Activated naive CD8-positive, alpha-beta T cell treated with anti-CD3 and anti-CD28 coated beads for 36 hours (primary cell): ENCODE measurements at regions not wholly inside any gene's neighbourhood (a gene's known extent, or its start where the extent isn't known, plus 50 kb on each side); places are given as distances from the start of the nearest gene placed in this dataset.

Source experiments
- DNase-seq: peaks from one replicate; pipeline ENCODE4 v3.0.0; 2021
- H3K27ac Mint-ChIP-seq: one replicate; pipeline ENCODE4 v1.8.0; 2022; ENCODE audit warnings: mild to moderate bottlenecking, moderate library complexity, mixed read lengths
- H3K27me3 Mint-ChIP-seq: one replicate; pipeline ENCODE4 v1.8.0; 2022; ENCODE audit warnings: mild to moderate bottlenecking, mixed read lengths
- H3K36me3 Mint-ChIP-seq: one replicate; pipeline ENCODE4 v1.8.0; 2021; ENCODE audit warnings: mild to moderate bottlenecking, mixed read lengths
- H3K4me1 Mint-ChIP-seq: one replicate; pipeline ENCODE4 v1.8.0; 2021; ENCODE audit warnings: mixed read lengths
- H3K4me3 Mint-ChIP-seq: one replicate; pipeline ENCODE4 v1.8.0; 2022; ENCODE audit warnings: mild to moderate bottlenecking, moderate library complexity, mixed read lengths
- H3K9me3 Mint-ChIP-seq: one replicate; pipeline ENCODE4 v1.8.0; 2022; ENCODE audit warnings: mixed read lengths

DNA sequence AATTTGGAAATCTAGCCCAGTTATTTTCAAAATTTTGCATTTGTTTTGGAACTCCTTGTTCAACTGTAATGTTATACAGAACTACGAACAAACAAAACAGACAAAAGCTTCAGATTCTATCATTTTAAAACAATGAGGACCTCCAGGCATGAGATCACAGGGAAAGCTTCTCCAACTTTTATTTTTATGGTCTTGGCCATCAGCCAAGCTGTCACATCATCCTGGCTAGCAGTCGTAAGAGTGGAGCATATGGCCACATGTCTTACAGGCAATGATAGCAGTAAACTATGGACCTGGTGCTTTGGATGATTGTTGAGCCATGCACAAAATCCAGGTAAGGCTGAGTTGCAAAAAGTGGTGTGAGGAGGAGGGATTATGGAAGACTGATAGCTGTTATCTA, 299.6 kb downstream of the LMX1A start:
- no peaks in the 10 kb centered on the region for H3K36me3 Mint-ChIP-seq
- no peaks in the 10 kb centered on the region for H3K4me1 Mint-ChIP-seq
- H3K27me3 Mint-ChIP-seq: peaks cover 18% of the 10 kb centered on the region
- no peak overlapping the region for H3K4me3 Mint-ChIP-seq
- no peak overlapping the region for H3K27ac Mint-ChIP-seq
- DNase-seq: no peak
- H3K9me3 Mint-ChIP-seq: no peaks in the 10 kb centered on the region

GRCh38 chr1:165055581-165055980, 300.9 kb downstream of the LMX1A start:
- H3K4me3 Mint-ChIP-seq: no peak overlapping the region
- no peaks in the 10 kb centered on the region for H3K36me3 Mint-ChIP-seq
- peaks cover 18% of the 10 kb centered on the region for H3K27me3 Mint-ChIP-seq
- no peak overlapping the region for H3K27ac Mint-ChIP-seq
- no peaks in the 10 kb centered on the region for H3K9me3 Mint-ChIP-seq
- no peak for DNase-seq
- H3K4me1 Mint-ChIP-seq: no peaks in the 10 kb centered on the region

DNA sequence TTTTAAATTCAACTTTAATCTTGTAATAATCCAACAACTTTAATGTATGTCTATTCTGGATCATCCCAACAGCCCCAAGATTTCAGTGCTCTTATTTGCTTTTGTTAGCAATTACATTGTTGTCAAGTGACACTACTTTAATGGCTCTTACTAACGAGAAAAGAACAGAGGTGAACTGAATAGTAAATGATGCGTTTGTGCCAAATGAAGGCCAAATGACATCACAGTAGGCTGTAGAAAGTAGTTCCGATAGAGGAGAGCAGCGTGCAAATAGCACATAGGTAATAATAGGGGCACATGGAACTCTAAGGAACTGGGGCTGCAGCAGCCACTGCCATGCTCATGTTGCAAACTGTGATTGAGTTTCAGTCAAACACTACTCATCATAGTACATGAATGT, 301.9 kb downstream of the LMX1A start:
- H3K27me3 Mint-ChIP-seq: peaks cover 18% of the 10 kb centered on the region
- no peak overlapping the region for H3K4me3 Mint-ChIP-seq
- H3K27ac Mint-ChIP-seq: no peak overlapping the region
- no peaks in the 10 kb centered on the region for H3K9me3 Mint-ChIP-seq
- H3K4me1 Mint-ChIP-seq: no peaks in the 10 kb centered on the region
- H3K36me3 Mint-ChIP-seq: no peaks in the 10 kb centered on the region
- DNase-seq: no peak

DNA sequence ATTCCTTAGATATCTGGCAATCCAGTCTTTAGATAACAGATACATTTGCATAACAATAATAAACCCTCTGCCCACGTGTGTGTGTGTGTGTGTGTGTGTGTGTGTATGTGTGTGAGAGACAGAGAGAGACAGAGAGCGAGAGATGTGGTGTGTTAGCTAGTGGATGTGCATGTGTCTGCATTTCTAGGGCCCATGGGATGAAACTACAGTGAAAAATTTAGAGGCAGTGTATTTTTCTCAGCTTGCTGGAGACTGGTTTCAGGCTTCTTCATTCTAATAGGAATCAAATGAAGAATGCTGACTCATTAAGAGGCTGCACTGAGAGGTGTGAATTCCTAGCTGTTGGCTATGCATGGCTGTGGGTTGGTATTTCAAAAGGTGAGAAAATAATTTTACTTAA, 303.2 kb downstream of the LMX1A start:
- Mint-ChIP-seq H3K36me3 (no peaks in the 10 kb centered on the region), H3K27ac (no peak overlapping the region), H3K4me3 (no peak overlapping the region), H3K9me3 (no peaks in the 10 kb centered on the region), H3K27me3 (peaks cover 14% of the 10 kb centered on the region), H3K4me1 (no peaks in the 10 kb centered on the region)
- DNase-seq: no peak

- no peaks in the 10 kb centered on the region for H3K4me1 Mint-ChIP-seq
- no peaks in the 10 kb centered on the region for H3K36me3 Mint-ChIP-seq
- H3K4me3 Mint-ChIP-seq: no peak overlapping the region
- no peak overlapping the region for H3K27ac Mint-ChIP-seq
- H3K9me3 Mint-ChIP-seq: no peaks in the 10 kb centered on the region
- no peak for DNase-seq
- H3K27me3 Mint-ChIP-seq: peaks cover 16% of the 10 kb centered on the region
Observed at GRCh38 chr1:165052936-165053335, 303.6 kb downstream of the LMX1A start.

GRCh38 chr1:165052431-165052830, 304.1 kb downstream of the LMX1A start:
- H3K9me3 Mint-ChIP-seq: no peaks in the 10 kb centered on the region
- H3K4me1 Mint-ChIP-seq: no peaks in the 10 kb centered on the region
- no peaks in the 10 kb centered on the region for H3K36me3 Mint-ChIP-seq
- no peak overlapping the region for H3K27ac Mint-ChIP-seq
- H3K27me3 Mint-ChIP-seq: peaks cover 21% of the 10 kb centered on the region
- no peak overlapping the region for H3K4me3 Mint-ChIP-seq
- no peak for DNase-seq

GRCh38 chr1:165050246-165050645, 306.3 kb downstream of the LMX1A start:
- Mint-ChIP-seq H3K9me3 (no peaks in the 10 kb centered on the region), H3K27ac (no peak overlapping the region), H3K27me3 (peaks cover 12% of the 10 kb centered on the region), H3K4me1 (no peaks in the 10 kb centered on the region), H3K4me3 (no peak overlapping the region), H3K36me3 (no peaks in the 10 kb centered on the region)
- DNase-seq: no peak

GRCh38 chr1:165047994-165048393, 308.5 kb downstream of the LMX1A start:
- H3K9me3 Mint-ChIP-seq: no peaks in the 10 kb centered on the region

GRCh38 chr1:165045902-165046301, 310.6 kb downstream of the LMX1A start:
- Mint-ChIP-seq H3K4me3 (no peak overlapping the region), H3K27ac (no peak overlapping the region), H3K36me3 (no peaks in the 10 kb centered on the region), H3K27me3 (peaks cover 8% of the 10 kb centered on the region), H3K9me3 (no peaks in the 10 kb centered on the region), H3K4me1 (no peaks in the 10 kb centered on the region)
- no peak for DNase-seq

More at GRCh38 chr1:165047994-165048393, 308.5 kb downstream of the LMX1A start:
- Mint-ChIP-seq H3K4me3 (no peak overlapping the region), H3K4me1 (no peaks in the 10 kb centered on the region), H3K36me3 (no peaks in the 10 kb centered on the region), H3K27me3 (peaks cover 8% of the 10 kb centered on the region), H3K27ac (no peak overlapping the region)
- no peak for DNase-seq

DNA sequence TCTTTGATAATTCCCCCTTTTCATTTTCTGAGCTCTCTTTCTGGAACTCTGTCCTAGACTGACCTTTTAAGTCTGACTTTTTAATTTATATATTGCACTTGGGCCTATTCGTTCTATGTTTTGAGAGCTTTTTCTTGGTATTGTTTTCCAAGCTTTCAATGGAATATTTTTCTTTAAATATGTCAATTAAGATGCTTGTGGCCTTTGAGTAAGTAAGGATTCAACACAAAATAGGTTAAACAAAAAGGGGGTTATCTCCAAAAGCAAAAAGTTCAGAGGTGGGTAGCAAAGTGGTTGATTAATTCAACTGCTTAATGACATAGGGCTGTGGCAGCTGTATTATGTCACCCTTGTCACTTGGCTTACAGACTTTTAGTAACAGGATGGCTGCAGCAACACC, 315.9 kb downstream of the LMX1A start:
- Mint-ChIP-seq H3K27ac (no peak overlapping the region), H3K36me3 (no peaks in the 10 kb centered on the region), H3K9me3 (no peaks in the 10 kb centered on the region), H3K4me3 (no peak overlapping the region), H3K27me3 (no peaks in the 10 kb centered on the region), H3K4me1 (no peaks in the 10 kb centered on the region)
- DNase-seq: no peak

DNA sequence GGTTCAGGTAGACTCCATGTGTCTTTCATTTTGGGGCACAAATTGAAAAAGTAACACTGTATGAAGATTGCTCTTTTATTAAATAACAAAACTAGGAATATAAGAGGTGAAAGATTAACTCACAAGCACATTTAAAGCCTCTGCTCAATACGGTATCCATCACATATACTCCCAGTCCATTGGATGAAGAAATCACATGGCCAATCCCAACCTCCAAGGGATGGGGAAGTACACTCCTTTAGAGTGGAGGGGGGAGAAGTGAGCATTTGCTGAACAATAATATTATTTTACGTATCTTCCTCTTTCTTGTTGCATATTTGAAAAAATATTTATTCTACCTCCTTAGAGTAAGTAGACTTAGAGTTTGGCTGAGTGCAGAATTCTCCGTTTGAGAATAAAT, 316.5 kb downstream of the LMX1A start:
- Mint-ChIP-seq H3K27ac (no peak overlapping the region), H3K27me3 (no peaks in the 10 kb centered on the region), H3K4me3 (no peak overlapping the region), H3K4me1 (no peaks in the 10 kb centered on the region), H3K36me3 (no peaks in the 10 kb centered on the region), H3K9me3 (no peaks in the 10 kb centered on the region)
- no peak for DNase-seq

DNA sequence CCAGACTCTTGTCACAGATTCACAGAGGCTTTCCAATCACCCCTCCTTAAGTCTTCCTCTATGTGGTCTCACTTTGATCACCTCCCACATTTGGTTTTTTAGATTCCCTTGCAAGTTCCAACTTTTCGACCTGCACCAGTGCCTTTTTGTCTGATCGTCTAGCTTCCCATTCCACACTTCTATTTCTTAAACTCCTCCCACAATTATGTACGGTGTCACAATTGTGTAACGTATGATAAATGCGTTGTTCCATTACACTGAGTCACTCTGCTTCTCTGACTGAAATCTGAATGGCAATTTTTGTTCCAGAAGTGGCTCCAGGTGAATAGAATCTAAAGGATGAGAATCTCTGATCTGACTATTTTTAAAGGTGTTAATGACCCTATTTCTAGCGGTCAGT, 320.1 kb downstream of the LMX1A start:
- H3K4me1 Mint-ChIP-seq: no peaks in the 10 kb centered on the region
- H3K36me3 Mint-ChIP-seq: no peaks in the 10 kb centered on the region

GRCh38 chr1:165034136-165034809, 322.2 kb downstream of the LMX1A start:
- Mint-ChIP-seq H3K36me3 (no peaks in the 10 kb centered on the region), H3K27me3 (no peaks in the 10 kb centered on the region), H3K27ac (no peak overlapping the region), H3K9me3 (no peaks in the 10 kb centered on the region), H3K4me1 (no peaks in the 10 kb centered on the region), H3K4me3 (no peak overlapping the region)
- DNase-seq: no peak

More for the DNA sequence above, 320.1 kb downstream of the LMX1A start:
- no peak overlapping the region for H3K4me3 Mint-ChIP-seq
- no peak overlapping the region for H3K27ac Mint-ChIP-seq
- H3K27me3 Mint-ChIP-seq: no peaks in the 10 kb centered on the region
- no peak for DNase-seq
- no peaks in the 10 kb centered on the region for H3K9me3 Mint-ChIP-seq

DNA sequence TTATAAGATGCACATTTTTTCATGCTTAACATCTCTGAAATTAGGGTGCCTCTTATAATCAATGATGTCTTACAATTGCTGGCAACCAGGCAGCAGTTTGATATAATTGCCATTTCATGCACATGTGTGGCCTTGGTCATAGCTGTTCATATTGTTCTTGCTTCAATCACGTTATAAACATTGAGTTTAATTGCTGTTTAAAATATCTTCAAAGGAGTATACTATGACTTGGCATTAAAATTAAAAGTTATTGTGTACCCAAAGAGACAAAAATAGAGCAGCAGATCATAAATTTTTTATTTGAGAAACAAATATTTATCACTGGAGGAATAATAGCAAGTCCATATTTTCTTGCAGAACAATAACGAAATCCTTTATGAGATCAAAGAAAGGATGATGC, 325.5 kb downstream of the LMX1A start:
- Mint-ChIP-seq H3K36me3 (no peaks in the 10 kb centered on the region), H3K27ac (no peak overlapping the region), H3K4me3 (no peak overlapping the region), H3K27me3 (no peaks in the 10 kb centered on the region), H3K4me1 (no peaks in the 10 kb centered on the region), H3K9me3 (peaks cover 2% of the 10 kb centered on the region)
- no peak for DNase-seq

DNA sequence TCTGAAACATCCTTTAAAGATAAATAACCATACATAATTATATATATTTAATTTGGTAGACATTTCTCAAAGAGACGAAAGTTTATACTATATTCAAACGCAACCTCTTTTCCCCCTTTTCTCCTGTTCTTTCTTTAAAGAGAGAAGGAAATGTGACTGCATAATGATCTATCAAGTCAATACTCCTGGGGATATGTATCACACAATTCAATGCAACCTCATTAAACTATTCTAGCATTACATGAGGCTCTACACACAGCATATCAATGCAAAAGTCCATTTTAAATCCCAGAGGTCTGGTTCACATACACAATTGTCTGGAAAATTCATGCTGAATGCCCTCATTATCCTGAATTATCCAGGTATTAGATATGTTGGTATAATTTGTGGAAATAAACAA, 330.7 kb downstream of the LMX1A start:
- Mint-ChIP-seq H3K36me3 (no peaks in the 10 kb centered on the region), H3K4me1 (no peaks in the 10 kb centered on the region), H3K4me3 (no peak overlapping the region), H3K9me3 (peaks cover 4% of the 10 kb centered on the region), H3K27me3 (peaks cover 6% of the 10 kb centered on the region), H3K27ac (no peak overlapping the region)
- DNase-seq: no peak

DNA sequence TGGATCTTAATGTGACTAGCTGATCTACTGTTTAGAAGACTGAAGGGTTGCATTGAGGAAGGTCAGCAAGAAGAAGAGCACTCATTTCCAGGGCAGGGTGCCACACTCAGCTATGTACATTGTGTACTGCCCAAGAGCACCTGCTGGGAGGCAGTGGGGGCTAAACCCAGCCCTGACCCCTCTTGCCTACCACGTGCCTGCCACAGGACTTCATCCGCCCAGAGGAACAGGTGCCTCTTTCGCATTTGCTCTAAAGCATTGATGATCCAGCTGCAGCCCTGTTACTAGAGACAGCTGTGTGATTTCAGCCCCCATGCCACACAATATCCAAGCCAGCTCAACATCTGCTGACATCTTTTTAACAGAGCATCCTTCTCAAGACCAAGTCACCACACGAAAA, 341.8 kb downstream of the LMX1A start:
- H3K4me1 Mint-ChIP-seq: no peaks in the 10 kb centered on the region
- H3K36me3 Mint-ChIP-seq: no peaks in the 10 kb centered on the region
- no peak overlapping the region for H3K27ac Mint-ChIP-seq

More for the DNA sequence above, 341.8 kb downstream of the LMX1A start:
- no peaks in the 10 kb centered on the region for H3K27me3 Mint-ChIP-seq
- H3K4me3 Mint-ChIP-seq: no peak overlapping the region
- H3K9me3 Mint-ChIP-seq: peaks cover 12% of the 10 kb centered on the region
- no peak for DNase-seq
